Esophagus muscularis mucosa (tissue), 4 donors: ENCODE measurements at regions not wholly inside any gene's neighbourhood (a gene's known extent, or its start where the extent isn't known, plus 50 kb on each side); places are given as distances from the start of the nearest gene placed in this dataset.

ENCODE experiments used
- CTCF ChIP-seq, 3 experiments: fragments of 200-600 bp in 2 of 3; fragments of 450-650 bp in 1 of 3; sonication (generic) in 2 of 3; IDR thresholded peaks; one replicate each; pipeline ENCODE4 v1.5.1; 2017 to 2019; ENCODE audit warnings: antibody characterized with exemption in 3 of 3, mild to moderate bottlenecking in 2 of 3, moderate library complexity in 1 of 3
- EP300 ChIP-seq: sonication (generic); formaldehyde crosslinking; IDR thresholded peaks from one replicate; pipeline ENCODE4 v1.6.1; 2017; ENCODE audit warnings: antibody characterized with exemption
- POLR2A ChIP-seq: fragments of 450-650 bp; IDR thresholded peaks from one replicate; pipeline ENCODE4 v1.6.1; 2017; ENCODE audit warnings: antibody characterized with exemption, moderate library complexity, mild to moderate bottlenecking, low read depth
- POLR2AphosphoS5 ChIP-seq, 2 donors: sonication (generic); formaldehyde crosslinking; IDR thresholded peaks; one replicate each; pipeline ENCODE4 v1.6.1; 2017; ENCODE audit warnings: antibody characterized with exemption in 2 of 2

DNA sequence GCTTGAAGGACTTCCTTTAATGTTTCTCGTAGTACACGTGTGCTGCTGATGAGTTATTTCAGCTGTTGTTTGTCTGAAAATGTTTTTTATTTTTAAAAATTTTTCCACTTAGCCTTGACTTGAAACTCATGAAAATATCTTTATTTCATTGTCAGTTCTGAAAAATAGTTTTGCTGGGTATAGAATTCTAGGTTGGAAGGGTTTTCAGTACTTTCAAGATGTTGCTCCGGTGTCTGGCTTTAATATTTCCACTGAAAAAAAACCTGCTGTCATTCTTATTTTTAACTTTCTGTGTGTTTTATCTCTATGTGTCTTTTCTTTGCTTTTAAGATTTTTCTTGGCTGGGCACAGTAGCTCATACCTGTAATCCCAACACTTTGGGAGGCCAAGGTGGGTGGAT is 103.8 kb downstream of the UNCX start:
- no peak for TF ChIP-seq CTCF (IDR thresholded peaks at IDR 0.05)
- no peak for TF ChIP-seq POLR2A
- TF ChIP-seq EP300 = no peak
- TF ChIP-seq POLR2AphosphoS5 (IDR thresholded peaks at IDR 0.05) = no peak
